Endothelial cell of umbilical vein (primary cell): ENCODE measurements at regions not wholly inside any gene's neighbourhood (a gene's known extent, or its start where the extent isn't known, plus 50 kb on each side); places are given as distances from the start of the nearest gene placed in this dataset.

Experiments used
- BruUV-seq: library from RNA; stranded (reverse); fragments of 400-500 nt; replicated peaks from 2 replicates; lab custom pipeline; 2021; lab: Mats Ljungman, UMichigan
- CTCF ChIA-PET: fragments of 300-600, 350-600 bp; sonication (Branson Sonifier 250); formaldehyde crosslinking; loops from one replicate; lab custom pipeline; 2021; ENCODE audit warnings: antibody characterized with exemption, inconsistent platforms; lab: Charles Lee
- POLR2A ChIA-PET: fragments of 300-600, 350-600 bp; sonication (Branson Sonifier 250); formaldehyde crosslinking; loops from one replicate; lab custom pipeline; 2021; ENCODE audit warnings: antibody characterized with exemption, inconsistent platforms; lab: Charles Lee
- DNase-seq: peaks from one replicate; pipeline ENCODE4 v3.0.0-alpha.2; 2011; ENCODE audit warnings: low read depth, low spot score
- FAIRE-seq: peaks from 2 replicates; lab custom pipeline; 2011; peaks lifted over from hg19 to GRCh38; lab: Jason Lieb, UNC
- H2AFZ ChIP-seq: 2 replicates; pipeline ENCODE4 v1.6.0; 2012; ENCODE audit warnings: low read depth, low read length, control low read depth, inconsistent platforms
- H3K27ac ChIP-seq: 2 replicates; pipeline ENCODE4 v1.5.1; 2011; ENCODE audit warnings: low read depth, mild to moderate bottlenecking, control low read depth, low read length, moderate library complexity; ENCODE audit not compliant: insufficient read depth
- H3K27me3 ChIP-seq, 2 experiments: 2 replicates each; pipeline versions ENCODE4 v1.6.0 to v1.6.1; 2011; ENCODE audit warnings: low read length in 2 of 2, mixed read lengths in 1 of 2; ENCODE audit not compliant: control insufficient read depth in 2 of 2, insufficient read depth in 2 of 2
- H3K36me3 ChIP-seq, 2 experiments: 2 replicates in 1 of 2; 3 replicates in 1 of 2; pipeline ENCODE4 v1.5.1; 2011; ENCODE audit warnings: low read length in 2 of 2, mild to moderate bottlenecking in 1 of 2, moderate library complexity in 1 of 2; ENCODE audit not compliant: control insufficient read depth in 2 of 2, insufficient read depth in 2 of 2; ENCODE audit errors: extremely low read depth in 1 of 2
- H3K4me1 ChIP-seq: 3 replicates; pipeline ENCODE4 v1.5.1; 2011; ENCODE audit warnings: mild to moderate bottlenecking, low read length; ENCODE audit not compliant: control insufficient read depth, insufficient read depth; ENCODE audit errors: extremely low read depth
- H3K4me2 ChIP-seq: 2 replicates; pipeline ENCODE4 v1.6.1; 2011; ENCODE audit warnings: low read length, control low read depth, mixed read lengths; ENCODE audit not compliant: insufficient read depth
- H3K4me3 ChIP-seq, 3 experiments: fragments of 200-600 bp in 1 of 3; sonication (generic), shearing (Covaris generic) in 1 of 3; replicated peaks in 1 of 3; 2 replicates each; pipeline ENCODE4 v1.5.1; 2011 to 2016; ENCODE audit warnings: control low read depth in 3 of 3, low read length in 3 of 3, mild to moderate bottlenecking in 2 of 3, inconsistent platforms in 1 of 3, low read depth in 1 of 3, moderate library complexity in 1 of 3; ENCODE audit not compliant: insufficient read depth in 1 of 3
- H3K79me2 ChIP-seq: 2 replicates; pipeline ENCODE4 v1.6.0; 2012; ENCODE audit warnings: low read length, inconsistent platforms; ENCODE audit not compliant: control insufficient read depth, insufficient read depth
- H3K9ac ChIP-seq: replicated peaks from 2 replicates; pipeline ENCODE3; 2011; ENCODE audit warnings: low read length, control low read depth; ENCODE audit not compliant: insufficient read depth; ENCODE audit errors: extremely low read depth
- H3K9me1 ChIP-seq: replicated peaks from 3 replicates; pipeline ENCODE4 v1.6.0; 2011; ENCODE audit warnings: mild to moderate bottlenecking, low read length; ENCODE audit not compliant: control insufficient read depth, insufficient read depth; ENCODE audit errors: extremely low read depth
- H3K9me3 ChIP-seq: replicated peaks from 2 replicates; pipeline ENCODE4 v1.5.1; 2012; ENCODE audit warnings: low read length, inconsistent platforms; ENCODE audit not compliant: control insufficient read depth, insufficient read depth
- H4K20me1 ChIP-seq: replicated peaks from 2 replicates; pipeline ENCODE3; 2011; ENCODE audit warnings: mild to moderate bottlenecking, low read length; ENCODE audit not compliant: control insufficient read depth, insufficient read depth; ENCODE audit errors: extremely low read depth
- EZH2 ChIP-seq: IDR thresholded peaks from 2 replicates; pipeline ENCODE4 v1.6.1; 2012; ENCODE audit warnings: borderline replicate concordance, low read depth, mild to moderate bottlenecking, moderate library complexity, low read length, inconsistent platforms; ENCODE audit not compliant: severe bottlenecking
- FOS ChIP-seq: IDR thresholded peaks from 2 replicates; pipeline ENCODE4 v1.6.1; 2011; ENCODE audit warnings: mild to moderate bottlenecking, low read length, moderate library complexity, borderline replicate concordance; ENCODE audit not compliant: insufficient read depth
- GATA2 ChIP-seq: IDR thresholded peaks from 2 replicates; pipeline ENCODE4 v1.7.0; 2011; ENCODE audit warnings: low read depth, mild to moderate bottlenecking, moderate library complexity, mixed read lengths, low read length; ENCODE audit not compliant: insufficient read length, insufficient read depth
- JUN ChIP-seq: IDR thresholded peaks from 2 replicates; pipeline ENCODE4 v1.6.1; 2011; ENCODE audit warnings: borderline replicate concordance, low read depth; ENCODE audit not compliant: insufficient read length, insufficient read depth
- MAX ChIP-seq: IDR thresholded peaks from 2 replicates; pipeline ENCODE4 v1.6.1; 2011; ENCODE audit not compliant: insufficient read depth, insufficient read length
- MYC ChIP-seq: IDR thresholded peaks from one replicate; pipeline ENCODE4 v1.6.1; 2011; ENCODE audit warnings: mild to moderate bottlenecking, low read depth, low read length
- POLR2A ChIP-seq: IDR thresholded peaks from 2 replicates; pipeline ENCODE4 v1.6.1; 2012; ENCODE audit warnings: low read depth, mild to moderate bottlenecking, control low read depth, low read length
- POLR2AphosphoS5 ChIP-seq: IDR thresholded peaks from 2 replicates; pipeline ENCODE4 v1.6.1; 2012; ENCODE audit warnings: low read depth, mild to moderate bottlenecking, control low read depth, low read length, moderate library complexity; ENCODE audit not compliant: insufficient read depth
- dilution Hi-C: fragments of 300-500 bp; cut with MboI; formaldehyde crosslinking; loops from one replicate; pipeline ENCODE4 v1.15.0; 2019; ENCODE audit warnings: low sequenced_read_pairs; ENCODE audit not compliant: extremely low pct_ligation_motif_present
- intact Hi-C: fragments of 100-400 bp; cut with micrococcal nuclease; formaldehyde crosslinking; loops from one replicate; pipeline ENCODE4 v1.10.0; 2022
- TF ChIP-seq, protein P1 (sequence below), 2 donors: IDR thresholded peaks; 1 replicate in 1 of 2; 2 replicates in 1 of 2; pipeline ENCODE4 v1.5.1; 2011; ENCODE audit warnings: low read length in 2 of 2, mild to moderate bottlenecking in 2 of 2, moderate library complexity in 2 of 2, control low read depth in 1 of 2, inconsistent platforms in 1 of 2, low read depth in 1 of 2; ENCODE audit not compliant: insufficient read depth in 1 of 2; ENCODE audit errors: extremely low read depth in 1 of 2

GRCh38 chr2:238593678-238594077 is 167.0 kb downstream of the ASB1 start:
- no peaks in the 10 kb centered on the region for H4K20me1 ChIP-seq
- H2AFZ ChIP-seq, result no peak overlapping the region
- no peak overlapping the region for H3K9ac ChIP-seq
- dilution Hi-C loops (no loop called here), intact Hi-C loops (loop anchor here (10.0 kb wide), 1 partner anchor 219 kb away; no protein-coding TSS in a partner anchor)
- H3K36me3 ChIP-seq, result no peaks in the 10 kb centered on the region
- H3K79me2 ChIP-seq, result no peaks in the 10 kb centered on the region
- DNase-seq (no peak), FAIRE-seq (no peak)
- H3K9me3 ChIP-seq, result no peaks in the 10 kb centered on the region
- no peak overlapping the region for H3K4me2 ChIP-seq
- TF ChIP-seq FOS (no peak), EZH2 (no peak), POLR2AphosphoS5 (no peak), JUN (no peak), MYC (no peak), MAX (no peak), POLR2A (no peak), GATA2 (no peak)
- TF ChIP-seq, protein P1, sequence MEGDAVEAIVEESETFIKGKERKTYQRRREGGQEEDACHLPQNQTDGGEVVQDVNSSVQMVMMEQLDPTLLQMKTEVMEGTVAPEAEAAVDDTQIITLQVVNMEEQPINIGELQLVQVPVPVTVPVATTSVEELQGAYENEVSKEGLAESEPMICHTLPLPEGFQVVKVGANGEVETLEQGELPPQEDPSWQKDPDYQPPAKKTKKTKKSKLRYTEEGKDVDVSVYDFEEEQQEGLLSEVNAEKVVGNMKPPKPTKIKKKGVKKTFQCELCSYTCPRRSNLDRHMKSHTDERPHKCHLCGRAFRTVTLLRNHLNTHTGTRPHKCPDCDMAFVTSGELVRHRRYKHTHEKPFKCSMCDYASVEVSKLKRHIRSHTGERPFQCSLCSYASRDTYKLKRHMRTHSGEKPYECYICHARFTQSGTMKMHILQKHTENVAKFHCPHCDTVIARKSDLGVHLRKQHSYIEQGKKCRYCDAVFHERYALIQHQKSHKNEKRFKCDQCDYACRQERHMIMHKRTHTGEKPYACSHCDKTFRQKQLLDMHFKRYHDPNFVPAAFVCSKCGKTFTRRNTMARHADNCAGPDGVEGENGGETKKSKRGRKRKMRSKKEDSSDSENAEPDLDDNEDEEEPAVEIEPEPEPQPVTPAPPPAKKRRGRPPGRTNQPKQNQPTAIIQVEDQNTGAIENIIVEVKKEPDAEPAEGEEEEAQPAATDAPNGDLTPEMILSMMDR (IDR thresholded peaks at IDR 0.05; ENCODE audit: extremely low read depth in 1 of 2, insufficient read depth in 1 of 2, low read depth in 1 of 2, low read length in 2 of 2), result no peak
- H3K4me3 ChIP-seq, result no peak overlapping the region
- H3K27me3 ChIP-seq, result no peaks in the 10 kb centered on the region
- H3K9me1 ChIP-seq, result no peaks in the 10 kb centered on the region
- H3K4me1 ChIP-seq, result peaks cover 10% of the 10 kb centered on the region
- CTCF ChIA-PET, result no interaction called here
- no peak overlapping the region for H3K27ac ChIP-seq
- POLR2A ChIA-PET, result no interaction called here
- BruUV-seq, result no TSS peak
